ENCODE measurements at regions not wholly inside any gene's neighbourhood (a gene's known extent, or its start where the extent isn't known, plus 50 kb on each side); places are given as distances from the start of the nearest gene placed in this dataset.
A peak's percentile ranks its signal among the peaks of the same experiment; 100 is the strongest.

GRCh38 chr12:59444932-59445331 is 150.9 kb upstream of the SLC16A7 start:
- TF ChIP-seq CTCF (IDR thresholded peaks at IDR 0.05; ENCODE audit: low read length) = peak; percentile 35; the same call in 1 of the 2 replicates
- no peak for TF ChIP-seq EZH2 (IDR thresholded peaks at IDR 0.05; ENCODE audit: borderline replicate concordance, low read length)

All from OCI-LY1 (cell line).